ENCODE measurements at regions not wholly inside any gene's neighbourhood (a gene's known extent, or its start where the extent isn't known, plus 50 kb on each side); places are given as distances from the start of the nearest gene placed in this dataset.
"Not testable (repeated sequence)": the region's sequence is repeated elsewhere in the genome, so short reads cannot be mapped to it uniquely, and the experiment has no call there.

DNA sequence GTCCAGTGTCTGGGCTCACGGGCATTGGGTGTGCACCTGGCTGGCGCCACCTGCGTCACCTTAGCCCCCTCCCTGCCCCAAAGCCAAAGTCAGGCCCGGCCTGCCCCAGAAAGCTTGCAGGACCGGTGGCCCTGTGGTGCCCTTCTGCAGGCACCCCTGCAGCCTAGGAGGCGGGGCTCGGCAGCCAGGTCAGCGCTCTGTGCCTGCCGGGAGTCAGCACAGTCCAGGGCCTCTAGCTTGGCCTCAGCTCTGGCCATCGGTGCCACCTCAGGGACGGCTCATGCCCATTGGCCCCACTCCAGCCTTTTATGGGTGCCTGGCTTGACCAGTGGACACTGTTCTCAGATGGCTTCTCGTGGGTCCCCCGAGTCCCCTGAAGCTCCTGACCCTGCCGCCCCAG is 118.5 kb downstream of the TMEM121 start:
- H3K27me3 ChIP-seq (ENCODE audit: insufficient read depth, low read depth, severe bottlenecking); DNase-seq; H3K36me3 ChIP-seq; H3K4me3 ChIP-seq (ENCODE audit: low read depth, low read length); H3K9me3 ChIP-seq (ENCODE audit: severe bottlenecking); H3K27ac ChIP-seq: not testable (repeated sequence)

DNA sequence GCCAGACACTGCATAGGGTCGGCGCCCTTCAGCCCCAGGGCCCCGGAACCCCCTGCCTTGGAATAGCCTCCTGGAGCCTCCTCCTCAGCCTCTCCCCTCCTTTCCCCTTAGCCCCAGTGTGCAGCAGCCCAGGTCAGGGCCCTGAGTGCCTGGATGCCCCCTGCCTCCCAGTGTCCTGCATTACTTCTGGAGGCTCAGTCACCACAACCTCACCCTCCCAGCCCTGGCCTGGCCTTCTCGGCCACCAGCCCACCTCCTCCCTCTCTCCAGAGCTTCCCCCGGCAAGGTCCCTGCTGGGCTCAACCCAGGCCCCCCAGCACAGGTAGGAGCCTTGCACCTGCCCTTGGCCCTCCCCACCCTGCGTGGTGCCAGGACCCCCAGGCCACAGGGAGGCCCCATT is 119.0 kb downstream of the TMEM121 start:
- H3K4me3 ChIP-seq (ENCODE audit: low read depth, low read length); H3K27me3 ChIP-seq (ENCODE audit: insufficient read depth, low read depth, severe bottlenecking); H3K9me3 ChIP-seq (ENCODE audit: severe bottlenecking); H3K36me3 ChIP-seq; H3K27ac ChIP-seq; DNase-seq: not testable (repeated sequence)

DNA sequence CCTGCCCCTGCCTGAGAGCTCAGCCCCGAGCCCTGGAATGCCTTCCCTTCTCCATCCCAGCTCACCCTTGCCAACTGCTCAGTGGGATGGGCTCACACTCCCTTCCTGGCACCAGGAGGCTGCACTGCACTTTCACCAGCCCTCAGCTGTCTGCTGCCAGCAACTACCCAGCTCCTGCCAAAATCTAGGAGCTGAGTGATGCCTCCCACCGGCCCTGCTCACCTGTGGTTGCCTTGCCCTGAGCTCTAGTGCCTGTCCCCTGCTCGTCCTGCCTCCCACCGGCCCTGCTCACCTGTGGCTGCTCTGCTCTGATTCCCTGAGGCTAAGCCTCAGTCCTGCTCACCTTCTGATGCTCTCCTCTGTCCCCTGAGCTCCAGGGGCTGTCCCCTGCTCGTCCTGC is 119.8 kb downstream of the TMEM121 start:
- Histone ChIP-seq H3K27me3 (ENCODE audit: insufficient read depth, low read depth, severe bottlenecking) (no peaks in the 10 kb centered on the region), H3K4me3 (ENCODE audit: low read depth, low read length) (no peak overlapping the region), H3K9me3 (ENCODE audit: severe bottlenecking) (peaks cover 7% of the 10 kb centered on the region), H3K36me3 (no peaks in the 10 kb centered on the region), H3K27ac (no peak overlapping the region)
- no peak for DNase-seq
- TF ChIP-seq, protein P1, sequence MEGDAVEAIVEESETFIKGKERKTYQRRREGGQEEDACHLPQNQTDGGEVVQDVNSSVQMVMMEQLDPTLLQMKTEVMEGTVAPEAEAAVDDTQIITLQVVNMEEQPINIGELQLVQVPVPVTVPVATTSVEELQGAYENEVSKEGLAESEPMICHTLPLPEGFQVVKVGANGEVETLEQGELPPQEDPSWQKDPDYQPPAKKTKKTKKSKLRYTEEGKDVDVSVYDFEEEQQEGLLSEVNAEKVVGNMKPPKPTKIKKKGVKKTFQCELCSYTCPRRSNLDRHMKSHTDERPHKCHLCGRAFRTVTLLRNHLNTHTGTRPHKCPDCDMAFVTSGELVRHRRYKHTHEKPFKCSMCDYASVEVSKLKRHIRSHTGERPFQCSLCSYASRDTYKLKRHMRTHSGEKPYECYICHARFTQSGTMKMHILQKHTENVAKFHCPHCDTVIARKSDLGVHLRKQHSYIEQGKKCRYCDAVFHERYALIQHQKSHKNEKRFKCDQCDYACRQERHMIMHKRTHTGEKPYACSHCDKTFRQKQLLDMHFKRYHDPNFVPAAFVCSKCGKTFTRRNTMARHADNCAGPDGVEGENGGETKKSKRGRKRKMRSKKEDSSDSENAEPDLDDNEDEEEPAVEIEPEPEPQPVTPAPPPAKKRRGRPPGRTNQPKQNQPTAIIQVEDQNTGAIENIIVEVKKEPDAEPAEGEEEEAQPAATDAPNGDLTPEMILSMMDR (IDR thresholded peaks at IDR 0.05; ENCODE audit: low read depth, low read length): no peak

DNA sequence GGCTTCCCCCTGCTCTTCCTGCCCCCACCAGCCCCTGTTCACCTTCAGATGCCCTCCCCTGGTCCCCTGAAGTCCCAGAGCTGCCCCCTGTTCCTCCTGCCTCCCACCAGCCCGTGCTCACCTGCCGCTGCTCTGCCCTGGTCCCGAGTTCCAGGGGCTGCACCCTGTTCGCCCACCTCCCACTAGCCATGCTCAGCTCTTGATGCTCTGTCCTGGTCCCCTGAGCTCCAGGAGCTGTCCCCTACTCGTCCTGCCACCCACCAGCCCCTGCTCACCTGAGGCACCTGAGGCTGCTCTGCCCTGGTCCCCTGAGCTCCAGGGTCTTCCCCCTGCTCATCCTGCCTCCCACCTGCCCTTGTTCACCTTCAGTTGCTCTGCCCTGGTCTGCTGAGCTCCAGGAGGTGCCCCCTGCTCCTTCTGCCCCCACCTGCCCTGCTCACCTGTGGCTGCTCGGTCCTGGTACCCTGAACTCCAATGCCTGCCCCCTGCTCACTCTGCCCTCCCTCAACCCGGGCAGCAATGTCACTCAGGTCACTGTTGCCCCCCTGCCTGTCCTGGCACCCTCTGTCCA is 120.4 kb downstream of the TMEM121 start:
- not testable (repeated sequence) for H3K27ac ChIP-seq; H3K4me3 ChIP-seq (ENCODE audit: low read depth, low read length); H3K36me3 ChIP-seq; H3K27me3 ChIP-seq (ENCODE audit: insufficient read depth, low read depth, severe bottlenecking); H3K9me3 ChIP-seq (ENCODE audit: severe bottlenecking); DNase-seq

DNA sequence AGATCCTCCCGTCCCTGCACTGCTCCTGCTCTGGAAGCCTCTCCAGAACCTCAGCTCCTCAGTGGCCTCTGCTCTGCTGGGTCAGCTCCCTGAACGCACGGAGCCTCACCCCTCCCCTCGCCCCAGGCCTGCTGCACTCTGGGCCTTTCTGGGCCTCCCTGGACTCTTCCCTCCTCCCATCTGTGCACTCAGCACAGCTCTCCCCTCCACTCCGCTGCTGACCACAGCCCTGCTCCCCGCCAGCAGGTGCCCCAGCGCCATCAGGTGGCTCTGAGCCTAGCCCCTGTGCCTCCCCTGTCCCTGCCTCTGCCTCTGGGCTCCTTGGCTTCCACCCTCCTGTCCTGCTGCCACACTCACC is 121.0 kb downstream of the TMEM121 start:
- H3K4me3 ChIP-seq (ENCODE audit: low read depth, low read length); H3K9me3 ChIP-seq (ENCODE audit: severe bottlenecking); H3K27ac ChIP-seq; H3K36me3 ChIP-seq; DNase-seq; H3K27me3 ChIP-seq (ENCODE audit: insufficient read depth, low read depth, severe bottlenecking): not testable (repeated sequence)

DNA sequence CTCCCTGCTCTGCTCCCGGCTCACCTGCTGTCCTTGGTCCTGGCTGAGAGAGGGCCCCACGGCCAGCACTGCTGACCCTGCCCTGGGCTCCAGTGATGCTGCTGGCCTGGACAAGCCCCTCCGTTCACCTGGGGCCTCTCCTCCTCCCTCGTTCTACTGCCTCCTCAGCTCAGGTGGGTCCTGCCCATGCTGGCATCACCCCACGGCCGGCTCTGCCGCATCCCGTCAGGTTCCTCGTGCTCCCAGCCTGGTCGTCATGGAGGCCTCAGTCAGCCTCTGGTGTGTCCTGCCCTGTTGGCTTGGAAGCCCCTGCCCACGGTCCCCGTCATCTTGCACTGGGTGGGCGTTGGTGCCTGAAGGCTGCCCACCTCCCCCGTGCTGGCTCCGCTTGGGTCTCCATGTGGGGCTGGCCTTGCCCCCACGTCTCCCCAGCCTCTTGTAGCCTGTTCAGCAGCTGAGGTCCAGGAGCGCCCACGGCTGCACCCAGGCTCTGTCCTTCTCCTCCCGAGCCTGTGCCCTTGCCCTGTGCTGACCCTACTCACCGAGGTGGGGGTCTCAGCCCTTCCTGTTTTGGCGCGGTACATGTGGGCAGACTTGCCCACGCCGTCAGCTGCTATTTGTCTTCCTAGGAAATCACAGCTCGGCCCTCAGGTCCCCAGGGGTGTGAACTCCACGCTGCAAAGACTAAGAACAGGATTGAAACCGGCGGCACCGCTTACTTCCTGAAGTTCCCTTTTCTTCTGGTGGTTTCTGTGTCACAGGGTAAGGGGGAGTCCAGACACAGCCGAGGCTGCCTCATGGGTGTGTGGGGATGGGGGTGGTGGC is 121.6 kb downstream of the TMEM121 start:
- Histone ChIP-seq H3K27ac (no peak overlapping the region), H3K9me3 (ENCODE audit: severe bottlenecking) (peaks cover 7% of the 10 kb centered on the region), H3K27me3 (ENCODE audit: insufficient read depth, low read depth, severe bottlenecking) (no peaks in the 10 kb centered on the region), H3K36me3 (no peaks in the 10 kb centered on the region), H3K4me3 (ENCODE audit: low read depth, low read length) (no peak overlapping the region)
- TF ChIP-seq, protein P1 (IDR thresholded peaks at IDR 0.05; ENCODE audit: low read depth, low read length): no peak
- DNase-seq: no peak

DNA sequence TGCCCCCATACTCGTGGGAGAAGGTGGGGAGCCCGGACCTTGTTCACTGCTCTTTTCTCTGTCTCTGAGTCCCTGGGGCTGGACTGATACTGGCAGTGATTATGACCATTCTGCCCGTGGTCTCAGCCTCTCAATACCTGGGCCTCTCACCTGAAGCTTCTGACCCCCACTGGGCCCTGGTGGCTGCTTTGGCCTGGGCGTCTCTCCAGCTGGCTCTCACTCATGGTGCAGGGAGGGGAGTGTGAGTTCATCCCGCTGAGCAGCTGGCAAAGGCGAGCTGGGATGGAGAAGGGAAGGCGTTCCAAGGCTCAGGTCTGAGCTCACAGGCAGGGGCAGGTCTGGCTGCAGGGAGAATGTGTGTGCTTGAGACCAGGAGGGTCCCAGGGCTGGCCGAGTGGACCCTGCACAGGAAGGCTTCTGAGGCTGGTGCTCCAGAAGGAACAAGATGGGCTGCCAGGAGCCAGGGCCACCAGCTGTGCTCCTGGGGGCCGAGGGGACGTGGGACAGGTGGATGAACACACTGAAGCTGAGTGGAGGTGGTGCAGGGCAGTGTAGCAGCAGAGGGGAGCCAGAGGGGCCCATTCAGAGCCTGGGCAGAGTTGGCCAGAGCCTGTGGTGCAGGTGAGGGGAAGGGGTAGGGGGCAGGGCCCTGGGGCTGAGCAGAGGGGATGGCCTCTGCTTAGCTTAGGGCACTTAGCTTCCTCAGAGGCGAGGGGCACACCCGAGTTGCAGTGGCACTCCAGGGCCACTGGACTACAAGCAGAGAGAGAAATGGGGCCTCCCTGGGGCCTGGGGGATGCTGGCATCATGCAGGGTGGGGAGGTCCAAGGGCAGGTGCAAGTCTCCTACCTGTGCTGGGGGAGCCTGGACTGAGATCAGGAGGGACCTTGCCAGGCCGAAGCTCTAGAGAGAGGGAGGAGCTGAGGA is 122.5 kb downstream of the TMEM121 start:
- not testable (repeated sequence) for H3K9me3 ChIP-seq (ENCODE audit: severe bottlenecking); H3K27ac ChIP-seq; H3K36me3 ChIP-seq; H3K27me3 ChIP-seq (ENCODE audit: insufficient read depth, low read depth, severe bottlenecking); H3K4me3 ChIP-seq (ENCODE audit: low read depth, low read length); DNase-seq

DNA sequence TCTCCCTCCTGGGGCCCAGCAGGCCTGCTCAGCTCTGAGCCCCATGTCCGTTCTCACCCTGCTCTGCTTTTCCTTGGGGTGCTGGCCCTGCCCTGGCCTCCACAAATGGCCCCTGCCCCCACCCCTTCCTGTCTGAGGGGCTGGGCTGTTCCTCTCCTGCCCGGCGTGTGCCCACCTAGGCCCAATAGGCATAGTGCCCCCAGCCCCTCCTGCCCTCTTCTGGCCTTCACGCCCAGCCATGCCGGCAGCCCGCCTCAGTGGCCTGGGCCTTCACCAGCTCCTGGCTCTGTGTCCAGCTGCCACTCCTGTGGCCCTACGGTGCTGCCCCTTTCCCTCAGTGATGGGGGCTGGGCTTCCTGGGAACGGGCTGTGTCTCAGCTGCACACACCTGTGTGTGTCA is 125.9 kb downstream of the TMEM121 start:
- H3K9me3 ChIP-seq (ENCODE audit: severe bottlenecking); H3K27ac ChIP-seq; DNase-seq; H3K27me3 ChIP-seq (ENCODE audit: insufficient read depth, low read depth, severe bottlenecking); H3K36me3 ChIP-seq; H3K4me3 ChIP-seq (ENCODE audit: low read depth, low read length): not testable (repeated sequence)

DNA sequence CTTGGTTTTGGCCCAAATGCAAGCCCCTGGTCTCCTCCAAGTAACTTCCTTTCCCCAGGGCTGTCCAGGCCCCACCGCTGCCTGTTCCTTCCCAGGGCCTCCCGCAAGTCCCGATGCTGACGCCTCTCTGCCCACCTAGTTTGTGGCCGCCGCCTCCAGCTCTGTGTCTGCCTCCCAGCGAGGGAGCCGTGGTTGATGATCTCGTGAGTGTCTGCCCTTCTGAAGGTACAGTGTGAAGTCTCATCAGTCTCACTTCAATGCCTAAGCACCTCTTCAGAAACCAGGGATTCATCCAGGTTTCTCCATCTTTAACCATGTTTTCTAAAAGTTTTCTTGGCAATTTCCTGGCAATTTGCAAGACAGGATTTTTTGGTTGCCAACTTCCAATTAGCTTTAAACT is 127.5 kb downstream of the TMEM121 start:
- not testable (repeated sequence) for H3K4me3 ChIP-seq (ENCODE audit: low read depth, low read length); H3K27ac ChIP-seq; DNase-seq; H3K27me3 ChIP-seq (ENCODE audit: insufficient read depth, low read depth, severe bottlenecking); H3K36me3 ChIP-seq; H3K9me3 ChIP-seq (ENCODE audit: severe bottlenecking)

DNA sequence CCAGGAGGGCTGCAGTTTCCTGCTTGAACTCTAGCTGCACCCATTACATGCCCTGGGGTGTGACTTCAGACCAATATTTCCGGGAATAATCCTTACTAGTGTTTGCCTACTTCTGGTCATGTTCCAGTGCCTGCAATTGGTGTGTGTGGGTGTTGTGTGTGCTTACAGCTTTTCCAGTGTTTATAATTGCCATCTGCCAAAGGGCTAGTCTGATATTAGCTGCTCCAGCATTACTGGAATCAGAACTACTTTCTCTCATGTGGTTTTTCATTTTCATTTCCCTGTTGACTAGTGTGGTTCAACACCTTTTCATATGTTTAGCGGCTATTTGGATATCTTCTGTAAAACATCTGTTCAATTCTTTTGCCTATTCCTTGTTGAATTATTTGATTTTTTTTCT is 132.9 kb downstream of the TMEM121 start:
- H3K4me3 ChIP-seq (ENCODE audit: low read depth, low read length); H3K27ac ChIP-seq; H3K36me3 ChIP-seq; H3K9me3 ChIP-seq (ENCODE audit: severe bottlenecking); DNase-seq: not testable (repeated sequence)
- H3K27me3 ChIP-seq (ENCODE audit: insufficient read depth, low read depth, severe bottlenecking): peaks cover 23% of the 10 kb centered on the region
